Activated CD4-positive, alpha-beta T cell treated with anti-CD3 and anti-CD28 coated beads, Interleukin-2, amount 50 U/mL, for 16 hours (primary cell): ENCODE measurements at regions not wholly inside any gene's neighbourhood (a gene's known extent, or its start where the extent isn't known, plus 50 kb on each side); places are given as distances from the start of the nearest gene placed in this dataset.
"Not testable (repeated sequence)": the region's sequence is repeated elsewhere in the genome, so short reads cannot be mapped to it uniquely, and the experiment has no call there.

Experiments used
- DNase-seq: peaks from one replicate; pipeline ENCODE4 v3.0.0-alpha.2; 2020

DNA sequence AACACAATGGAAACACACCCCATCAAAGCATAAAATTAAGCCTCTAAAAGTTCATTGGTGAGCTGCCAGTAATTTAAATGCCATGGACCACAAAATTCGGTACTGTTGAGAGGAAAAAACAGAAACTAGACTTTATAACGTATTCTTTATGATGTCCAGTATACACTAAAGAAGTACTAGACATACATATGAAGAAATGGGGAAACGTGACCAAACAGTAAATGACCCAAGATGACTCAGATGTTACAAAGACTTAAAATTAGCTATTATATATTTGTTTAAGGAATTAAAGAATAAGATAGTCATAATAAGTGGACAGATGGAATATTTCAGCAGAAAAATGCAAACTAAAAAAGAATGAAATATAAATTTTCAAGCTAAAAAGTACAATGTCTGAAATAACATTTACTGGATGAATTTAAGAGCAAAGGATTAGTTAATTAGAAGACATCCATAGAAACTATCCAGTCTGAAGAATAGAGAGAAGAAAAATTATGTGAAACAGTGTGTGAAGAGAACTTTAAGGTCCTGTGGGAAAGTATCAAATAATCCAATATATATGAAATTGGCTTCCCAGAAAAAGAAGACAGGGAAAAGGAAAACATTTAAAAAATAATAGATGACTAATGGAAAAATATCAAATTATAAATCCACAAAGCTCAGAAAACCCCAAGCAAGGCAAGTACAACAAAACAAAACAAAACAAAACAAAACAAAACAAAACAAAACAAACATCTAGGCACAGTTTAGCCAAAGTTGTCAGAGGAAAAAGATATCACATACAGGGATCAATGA is 69.4 kb downstream of the SAMD9 start:
- DNase-seq = no peak

DNA sequence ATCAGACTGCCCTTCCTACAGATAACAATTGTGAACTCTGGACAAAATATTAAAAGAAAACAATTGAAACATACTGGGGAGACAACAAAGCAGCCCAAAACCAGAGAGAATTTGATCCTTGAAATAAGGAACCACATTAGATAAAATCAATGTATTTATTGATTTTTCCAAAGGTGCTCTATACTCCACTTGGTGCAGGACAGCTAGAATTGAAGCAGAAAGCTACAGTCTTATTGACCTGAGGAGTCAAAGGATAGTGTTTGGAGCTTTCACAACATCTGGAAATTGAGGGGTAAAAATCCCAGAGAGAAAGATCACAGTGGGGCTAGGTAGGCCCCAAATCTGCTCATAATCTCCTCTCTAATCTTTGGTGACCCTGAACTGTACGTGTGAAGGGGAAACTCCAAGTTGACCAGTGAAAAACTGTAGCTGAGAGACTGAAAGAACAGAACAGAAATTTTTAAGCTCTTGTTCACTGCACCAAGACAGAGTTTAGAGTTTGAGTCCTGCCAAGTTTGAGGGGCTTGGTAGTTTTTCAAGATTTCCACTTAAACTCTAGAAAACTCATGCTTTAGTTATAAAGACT is 70.2 kb downstream of the SAMD9 start:
- no peak for DNase-seq

DNA sequence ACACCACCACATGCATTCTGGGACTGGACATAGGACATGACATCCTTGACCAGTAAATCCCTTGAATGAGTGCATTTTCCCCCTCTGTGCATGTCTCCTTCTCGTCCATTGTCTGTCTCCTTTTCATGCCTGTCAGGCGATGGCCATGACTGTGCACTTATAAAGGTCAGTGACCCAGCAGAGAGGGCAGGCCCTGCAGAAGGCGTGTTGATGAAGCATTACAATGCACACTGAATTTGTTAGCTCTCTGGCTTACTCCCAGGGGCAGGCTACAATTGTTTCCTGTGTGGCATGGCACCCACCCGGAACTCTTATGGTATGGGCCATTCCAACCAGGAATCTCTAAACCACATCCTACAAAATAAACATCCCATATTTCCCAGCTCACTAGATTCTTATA is 71.1 kb downstream of the SAMD9 start:
- DNase-seq = no peak

DNA sequence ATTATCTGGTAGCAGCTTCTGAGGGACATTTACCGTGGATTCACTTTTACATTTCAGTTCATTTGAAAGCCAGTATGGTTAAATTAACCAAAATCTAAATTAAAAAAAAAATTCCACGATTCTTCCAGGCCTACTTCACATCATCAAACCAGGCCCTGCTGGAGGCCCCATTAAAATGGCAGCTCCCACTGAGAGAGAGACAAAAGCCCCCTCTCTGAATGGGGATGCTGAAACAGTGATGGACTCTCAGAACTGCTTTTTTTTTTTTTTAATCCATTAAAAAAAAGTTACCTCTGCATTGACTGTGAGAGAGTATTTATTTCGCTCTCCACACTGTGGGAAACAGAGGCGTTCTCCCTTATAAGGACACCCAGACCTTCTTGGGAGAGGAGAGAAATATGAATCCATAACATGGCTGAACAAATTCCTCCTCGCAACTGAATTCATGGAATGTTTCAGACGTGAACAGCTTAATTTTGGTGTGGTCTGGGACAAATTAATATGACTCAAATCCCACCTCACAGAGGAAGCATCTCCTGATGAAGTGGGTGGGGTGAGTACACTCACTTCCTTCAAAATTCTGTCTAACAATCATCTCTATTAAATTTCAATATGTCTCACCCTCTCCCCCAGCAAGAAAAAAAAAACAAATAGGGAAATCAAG is 73.5 kb downstream of the SAMD9 start:
- DNase-seq = no peak

DNA sequence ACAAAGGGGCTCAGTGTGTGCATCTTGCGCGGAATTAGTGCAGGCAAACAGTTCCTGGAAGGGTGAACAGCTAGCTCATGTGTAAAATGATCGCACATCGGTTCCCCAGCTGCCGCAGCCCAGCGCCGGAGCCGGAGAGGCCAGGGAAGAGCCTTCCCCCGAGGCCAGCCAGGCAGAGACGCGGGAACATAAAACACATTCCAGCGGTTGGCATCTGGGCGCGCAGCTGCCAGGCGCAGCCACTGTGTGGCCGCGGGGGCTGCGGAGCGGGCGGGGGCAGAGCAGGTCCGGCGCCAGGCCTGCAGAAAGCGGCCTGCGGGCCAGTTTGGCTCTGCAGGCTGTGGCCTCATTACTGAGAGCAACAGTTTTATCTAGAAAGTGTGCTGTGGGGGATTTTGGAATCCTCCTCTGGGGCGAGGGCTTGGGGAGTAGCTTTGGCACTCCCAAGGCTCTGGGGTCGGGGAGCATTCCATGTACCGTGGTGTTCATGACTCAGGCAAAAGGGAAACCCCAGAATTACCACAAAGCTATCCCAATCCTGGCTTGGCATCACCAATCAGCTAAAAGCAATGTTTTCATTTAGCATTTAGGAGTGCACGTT is 74.3 kb downstream of the SAMD9 start:
- no peak for DNase-seq

DNA sequence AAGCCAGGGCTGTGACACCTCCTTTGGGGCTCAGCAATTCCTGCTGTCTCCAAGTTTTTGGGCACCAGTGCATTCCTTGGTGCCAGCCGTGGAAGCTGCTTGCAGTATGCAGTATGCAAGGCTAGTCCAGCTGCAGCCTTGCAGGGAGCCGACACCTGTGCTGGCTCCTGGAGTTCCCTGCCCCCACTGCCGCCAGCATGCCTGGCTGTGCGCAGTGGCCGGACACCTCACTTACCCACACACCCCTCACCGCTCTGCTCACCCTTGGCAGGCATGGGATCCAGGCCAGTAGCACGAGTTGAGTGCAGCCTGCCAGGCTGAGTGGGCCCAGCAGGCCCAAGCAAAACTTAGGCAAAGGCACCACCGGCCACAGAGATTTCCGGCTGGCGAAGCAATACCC is 77.4 kb downstream of the SAMD9 start:
- DNase-seq = no peak

DNA sequence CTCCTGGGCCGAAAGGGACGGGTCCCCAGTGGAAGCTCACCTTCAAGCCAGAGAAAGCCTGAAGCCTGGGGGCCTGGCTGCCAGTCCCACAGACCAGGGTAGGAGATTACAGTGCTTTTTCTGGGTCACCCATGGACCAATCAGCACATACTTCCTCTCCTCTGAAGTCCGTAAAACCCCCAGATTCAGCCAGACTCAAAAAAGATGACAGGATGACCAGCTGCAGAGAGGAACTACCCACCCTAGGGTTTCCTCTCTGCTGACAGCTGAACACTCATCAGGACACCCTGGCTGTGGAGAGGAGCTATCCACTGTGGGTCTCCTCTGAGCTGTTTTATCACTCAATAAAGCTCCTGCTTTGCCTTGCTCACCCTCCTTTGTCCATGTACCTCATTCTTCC is 78.0 kb downstream of the SAMD9 start:
- DNase-seq = no peak

DNA sequence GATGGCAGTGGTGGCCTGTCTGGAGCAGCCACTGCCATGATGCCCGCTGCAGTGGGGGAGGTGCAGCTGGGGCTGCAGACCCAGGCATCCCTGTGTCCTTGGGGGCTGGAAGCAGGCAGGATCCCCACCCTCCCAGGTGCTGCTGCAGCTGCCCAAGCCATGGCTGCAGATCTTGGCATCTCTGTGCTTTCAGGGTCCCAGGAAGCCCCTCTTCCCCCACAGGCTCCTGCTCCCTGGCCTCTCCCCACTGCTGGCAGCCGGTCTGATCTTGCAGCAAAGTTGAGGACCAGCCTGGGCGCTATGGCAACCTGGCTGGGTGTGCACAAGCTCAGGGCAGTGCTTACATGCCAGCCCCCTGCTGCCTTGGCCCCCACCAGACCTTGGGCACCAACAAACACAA is 78.5 kb downstream of the SAMD9 start:
- DNase-seq = no peak

DNA sequence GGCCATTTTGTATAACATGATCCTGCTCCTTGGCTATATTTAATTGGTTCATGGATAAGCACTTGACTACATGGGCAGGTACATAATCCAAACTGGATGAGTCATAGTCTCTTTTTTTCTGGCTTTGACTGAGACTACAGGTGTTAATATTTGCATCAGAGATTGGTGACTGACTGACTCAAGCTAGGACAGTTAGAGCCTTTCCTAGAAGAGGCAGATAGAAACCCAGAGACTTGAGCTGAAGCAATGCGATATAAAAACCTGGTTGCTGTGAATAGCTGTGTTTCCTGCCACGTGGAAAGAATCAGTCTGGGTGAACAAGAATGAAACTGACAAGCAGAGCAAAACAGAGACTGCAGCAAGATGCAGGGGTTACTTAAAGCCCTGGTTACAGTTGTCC is 81.0 kb downstream of the SAMD9 start:
- DNase-seq = peak; percentile 93

DNA sequence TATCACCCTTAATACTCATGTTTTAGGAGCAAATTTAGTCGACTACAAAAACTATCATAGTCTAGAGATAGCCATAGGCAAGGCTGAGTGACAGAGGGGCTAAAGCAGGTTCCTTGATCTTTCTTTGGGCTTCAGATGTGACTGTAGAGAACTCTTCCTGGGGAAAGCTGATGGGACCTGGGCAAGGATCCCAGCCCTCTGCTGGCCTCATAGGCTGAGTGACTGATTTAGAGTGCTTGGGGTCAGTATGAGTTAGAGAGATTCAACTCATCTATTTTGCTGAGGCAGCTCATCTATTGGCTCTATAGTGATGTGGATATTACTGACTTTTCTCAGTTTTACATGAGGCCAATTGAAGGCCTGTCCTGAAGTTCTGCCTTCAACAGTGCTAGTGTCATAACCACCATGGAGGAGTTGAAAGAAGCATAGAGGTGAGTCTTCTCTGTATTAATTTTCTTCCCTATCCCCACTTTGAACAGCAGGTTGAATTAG is 81.6 kb downstream of the SAMD9 start:
- DNase-seq = peak; percentile 14

DNA sequence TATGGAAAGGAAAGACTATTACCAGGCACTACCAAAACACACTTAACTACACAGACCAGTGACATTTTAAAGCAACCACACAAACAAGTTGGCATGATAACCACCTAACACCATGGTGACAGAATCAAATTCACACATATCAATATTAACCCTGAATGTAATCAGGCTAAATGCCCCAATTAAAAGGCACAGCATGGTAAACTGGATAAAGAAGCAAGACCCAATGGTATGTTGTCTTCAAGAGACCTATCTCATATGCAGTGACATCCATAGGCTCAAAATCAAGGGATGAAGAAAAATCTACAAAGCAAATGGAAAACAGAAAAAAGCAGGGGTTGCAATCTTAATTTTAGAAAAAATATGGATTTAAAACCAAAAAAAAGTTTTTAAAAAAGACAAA is 86.0 kb downstream of the SAMD9 start:
- no peak for DNase-seq

DNA sequence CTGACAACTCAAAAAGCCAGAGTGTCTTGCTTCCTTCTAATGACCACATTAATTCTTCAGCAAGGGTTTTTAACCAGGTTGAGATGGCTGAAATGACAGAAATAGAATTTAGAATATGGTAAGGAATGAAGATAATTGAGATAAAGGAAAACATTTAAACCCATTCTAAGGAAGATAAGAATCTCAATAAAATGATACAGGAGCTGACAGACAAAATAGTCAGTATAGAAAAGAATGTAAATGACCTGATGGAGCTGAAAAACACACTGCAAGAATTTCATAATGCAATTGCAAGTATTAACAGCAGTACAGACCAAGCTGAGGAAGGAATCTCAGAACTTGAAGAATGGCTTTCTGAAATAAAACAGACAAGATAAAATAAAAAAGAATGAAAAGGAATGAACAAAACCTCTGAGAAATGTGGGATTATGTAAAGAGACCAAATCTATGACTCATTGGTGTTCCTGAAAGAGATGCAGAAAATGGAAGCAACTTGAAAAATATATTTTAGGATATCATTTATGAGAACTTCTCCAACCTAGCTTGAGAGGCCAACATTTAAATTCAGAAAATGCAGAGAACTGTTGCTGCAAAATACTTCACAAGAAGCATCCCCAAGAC is 87.1 kb downstream of the SAMD9 start:
- no peak for DNase-seq

DNA sequence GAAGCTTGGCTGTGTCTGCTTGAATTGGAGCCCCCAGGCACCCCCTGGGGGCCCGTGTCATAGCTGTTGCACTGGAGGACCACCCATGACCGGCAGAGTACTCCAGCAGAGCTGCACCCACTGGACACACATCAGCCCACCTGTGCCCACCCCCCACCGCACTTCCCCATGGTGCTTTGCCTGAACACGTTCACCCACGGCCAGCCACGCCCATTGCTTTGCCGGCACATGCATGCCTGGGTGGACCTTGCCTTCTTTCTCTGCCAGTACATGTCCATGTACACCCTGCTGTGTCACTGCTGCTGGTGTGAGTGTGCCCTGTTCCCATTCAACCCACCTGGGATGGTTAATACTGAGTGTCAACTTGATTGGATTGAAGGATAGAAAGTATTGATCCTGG is 88.7 kb downstream of the SAMD9 start:
- DNase-seq = no peak

DNA sequence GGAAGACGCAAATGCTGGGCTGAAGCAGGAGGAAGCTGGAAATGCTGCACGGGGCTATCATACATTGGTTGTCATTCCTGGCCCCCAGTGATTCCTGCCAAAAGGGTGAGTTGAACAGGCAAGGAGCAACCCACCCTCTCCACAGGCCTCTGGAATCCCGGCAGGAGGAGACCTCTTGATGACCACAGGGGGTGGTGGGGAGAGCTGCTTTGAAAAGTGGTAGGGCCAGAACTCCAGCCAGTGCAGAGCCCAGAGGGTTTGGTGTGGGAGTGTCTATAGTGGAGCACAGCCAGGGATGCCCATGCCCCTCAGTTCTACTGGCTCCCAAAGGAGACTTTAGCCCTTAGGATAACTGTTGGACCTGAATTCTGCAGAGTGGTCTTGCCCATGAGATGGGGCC is 89.2 kb downstream of the SAMD9 start:
- DNase-seq = no peak

DNA sequence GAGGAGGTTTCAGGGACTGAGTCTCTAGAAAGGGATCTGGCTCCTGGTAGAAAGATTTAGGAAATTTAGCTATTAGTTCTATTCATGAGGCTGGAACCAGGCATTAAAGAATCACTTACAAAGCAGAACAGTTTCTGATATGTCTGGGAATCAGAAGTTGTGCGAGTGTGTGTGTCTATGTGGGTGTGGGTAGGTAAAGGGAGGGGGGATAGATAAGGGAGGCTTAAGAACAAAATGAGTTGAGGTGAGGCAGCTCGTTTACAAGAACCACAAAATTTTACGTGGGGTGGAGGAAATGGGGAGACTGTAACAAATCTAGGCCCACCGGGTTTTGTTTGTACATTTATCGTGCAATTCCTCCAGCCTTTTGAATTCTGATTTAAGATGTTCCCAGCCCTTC is 90.7 kb downstream of the SAMD9 start:
- no peak for DNase-seq

DNA sequence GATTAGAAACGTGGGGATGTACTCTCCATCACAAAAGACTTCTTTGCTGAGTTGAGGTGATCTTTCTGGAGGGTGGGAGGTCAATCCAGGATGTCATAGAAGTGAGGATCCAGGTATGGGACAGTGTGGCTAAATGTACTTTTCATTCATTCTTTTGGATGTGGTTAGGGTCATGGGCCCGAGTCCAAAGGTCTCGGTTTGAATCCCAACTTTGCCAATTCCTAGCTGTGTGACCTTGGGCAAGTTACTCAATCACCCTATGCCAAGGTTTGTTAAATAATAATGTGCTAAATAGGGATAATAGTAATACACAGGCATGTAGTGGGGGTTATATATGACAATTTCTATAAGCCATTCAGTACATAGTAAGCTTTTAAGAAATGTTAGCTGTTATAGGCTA is 91.4 kb downstream of the SAMD9 start:
- DNase-seq = no peak

DNA sequence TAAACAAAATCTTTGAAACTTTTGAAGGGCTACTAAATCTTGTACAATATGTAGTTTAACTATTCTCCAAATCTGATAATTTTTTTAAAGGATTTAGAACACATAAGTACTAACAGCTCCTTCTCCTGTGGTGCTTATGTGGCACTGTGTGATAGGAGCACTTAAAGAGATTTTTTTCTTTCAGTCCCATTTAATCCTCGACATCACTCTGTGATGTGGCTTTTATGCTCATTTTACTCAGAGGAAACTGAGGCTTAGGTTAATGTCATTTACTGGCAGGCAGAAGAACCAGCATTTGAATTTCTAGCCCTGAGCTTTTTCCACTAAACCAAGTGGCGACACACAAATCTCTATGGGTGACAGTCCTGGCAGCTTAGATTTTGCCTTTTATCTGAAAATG is 92.4 kb downstream of the SAMD9 start:
- no peak for DNase-seq

DNA sequence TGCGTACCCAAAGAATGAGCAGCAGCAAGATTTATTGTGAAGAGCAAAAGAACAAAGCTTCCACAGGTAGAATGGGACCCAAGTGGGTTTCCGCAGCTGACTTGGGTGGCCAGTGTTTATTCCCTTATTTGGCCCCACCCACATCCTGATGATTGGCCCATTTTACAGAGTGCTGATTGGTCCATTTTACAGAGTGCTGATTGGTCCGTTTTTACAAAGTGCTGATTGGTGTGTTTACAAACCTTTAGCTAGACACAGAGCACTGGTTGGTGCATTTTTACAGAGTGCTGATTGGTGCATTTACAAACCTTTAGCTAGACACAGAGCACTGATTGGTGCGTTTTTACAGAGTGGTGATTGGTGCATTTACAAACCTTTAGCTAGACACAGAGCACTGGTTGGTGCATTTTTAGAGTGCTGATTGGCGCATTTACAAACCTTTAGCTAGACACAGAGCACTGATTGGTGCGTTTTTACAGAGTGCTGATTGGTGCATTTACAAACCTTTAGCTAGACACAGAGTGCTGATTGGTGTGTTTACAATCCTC is 94.8 kb downstream of the SAMD9 start:
- DNase-seq = not testable (repeated sequence)

DNA sequence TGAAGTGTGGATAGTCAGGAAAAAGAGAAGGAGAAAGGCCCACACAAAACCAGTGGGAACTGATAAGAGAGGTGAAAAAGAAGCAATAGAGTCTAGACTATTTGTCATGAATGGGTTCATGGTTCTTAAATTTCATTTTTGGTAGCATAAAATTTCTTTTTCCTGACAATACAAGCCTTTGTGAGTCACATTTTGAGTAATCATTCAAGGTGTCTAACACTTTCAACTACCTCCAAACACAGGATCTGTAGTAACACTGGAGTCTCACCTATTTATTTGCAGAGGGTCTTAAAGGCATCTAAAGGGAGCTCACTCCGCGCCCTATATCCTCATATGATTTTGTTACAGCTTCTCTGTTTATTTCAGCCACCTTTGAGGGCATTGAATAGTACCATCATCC is 96.0 kb downstream of the SAMD9 start:
- no peak for DNase-seq

DNA sequence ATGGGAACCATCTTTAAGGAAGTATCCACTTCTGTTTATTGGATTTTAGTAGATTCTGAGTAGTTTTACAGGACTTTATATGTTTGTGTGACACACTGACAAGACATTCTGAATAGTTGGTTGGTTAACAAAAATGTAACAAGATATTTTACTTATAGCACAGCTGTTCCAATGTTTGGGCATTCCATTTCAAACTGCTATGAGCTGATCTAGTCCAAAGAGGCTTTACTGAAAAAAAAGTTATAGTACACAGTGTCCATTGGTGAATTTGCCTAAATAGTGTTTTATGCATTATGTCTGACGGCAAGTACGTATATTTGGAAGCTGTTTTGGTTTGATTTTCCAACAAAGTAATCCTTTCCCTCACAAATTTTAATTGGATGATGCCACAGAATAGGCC is 99.1 kb downstream of the SAMD9 start:
- no peak for DNase-seq

DNA sequence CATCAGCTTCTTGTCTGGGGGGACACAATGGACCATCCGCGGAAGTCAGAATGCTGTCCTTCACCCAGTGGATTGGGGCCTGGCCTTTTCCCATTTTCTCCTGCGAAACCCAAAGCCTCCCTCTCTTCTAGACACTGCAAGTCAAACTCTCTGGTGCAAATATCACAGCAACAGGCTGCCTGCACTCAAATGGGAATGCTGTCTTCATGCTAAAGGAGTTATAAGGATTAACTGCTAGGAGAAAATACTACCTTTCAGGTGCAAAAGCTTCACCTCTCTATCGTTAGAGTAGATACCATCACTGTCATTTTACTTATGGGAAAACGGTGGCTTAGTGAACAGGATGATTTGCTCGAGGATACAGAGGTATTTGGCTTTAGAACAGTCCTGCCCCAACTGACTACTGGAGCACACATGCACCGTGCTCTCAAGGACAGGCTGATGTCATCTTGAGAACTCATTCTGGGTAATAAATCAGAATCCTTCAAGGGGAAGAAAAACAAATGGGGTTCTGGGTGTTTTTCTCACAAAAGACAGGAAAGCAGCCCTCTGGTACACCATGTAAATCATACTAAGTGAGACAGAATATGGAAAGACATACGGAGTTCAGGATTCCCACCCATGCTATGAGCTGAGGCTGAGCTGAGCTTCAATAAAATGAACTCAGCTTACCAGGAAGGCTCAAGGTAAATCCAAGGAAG is 100.9 kb downstream of the SAMD9 start:
- no peak for DNase-seq

DNA sequence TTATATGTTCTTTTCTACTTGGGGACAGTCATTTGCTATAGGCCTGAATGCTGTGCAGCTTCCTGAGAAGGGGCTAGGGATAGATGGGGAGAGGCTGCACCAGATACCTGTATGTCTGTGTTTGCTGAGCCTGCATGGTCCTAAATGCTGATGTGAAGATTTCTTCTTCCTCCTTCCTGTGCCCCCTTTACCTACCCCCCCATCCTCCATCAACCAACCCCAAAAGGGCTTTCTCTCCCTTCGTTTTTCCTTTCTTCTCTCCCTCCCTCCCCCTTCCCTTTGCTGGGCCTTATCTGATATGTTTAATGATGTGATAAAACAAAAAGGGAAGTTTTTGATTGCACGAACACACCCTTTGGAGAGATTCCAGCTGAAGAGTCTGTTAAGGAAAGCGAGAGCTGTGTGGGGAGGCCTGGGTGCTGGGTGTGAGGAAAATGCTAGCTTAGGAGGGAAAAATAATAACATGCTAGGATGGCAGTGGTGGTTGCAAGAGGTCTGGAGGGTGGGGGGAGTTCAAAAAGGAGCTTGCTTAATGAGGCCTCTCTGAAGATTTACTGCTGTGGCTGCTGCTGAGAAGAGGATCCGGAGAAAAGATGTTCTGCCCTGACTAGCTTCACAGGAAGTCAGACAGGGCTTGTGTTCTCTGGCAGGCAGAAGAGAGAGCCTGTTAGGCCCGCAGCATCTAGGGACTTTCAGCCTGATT is 101.8 kb downstream of the SAMD9 start:
- DNase-seq = no peak
